H1 (cell line): ENCODE measurements at regions not wholly inside any gene's neighbourhood (a gene's known extent, or its start where the extent isn't known, plus 50 kb on each side); places are given as distances from the start of the nearest gene placed in this dataset.

Experiments
- CTCF ChIA-PET: fragments of 300-600 bp; sonication (Branson Sonifier 250); formaldehyde crosslinking; loops from one replicate; lab custom pipeline; 2021; ENCODE audit not compliant: partially characterized antibody; lab: Charles Lee
- POLR2A ChIA-PET: fragments of 300-600 bp; sonication (Branson Sonifier 250); formaldehyde crosslinking; loops from one replicate; lab custom pipeline; 2021; ENCODE audit warnings: inconsistent platforms; ENCODE audit not compliant: partially characterized antibody; lab: Charles Lee
- DNase-seq, 2 experiments: peaks; one replicate each; pipeline versions ENCODE4 v3.0.0 to v3.0.0-alpha.2; 2010 to 2022; ENCODE audit warnings: low spot score in 2 of 2, low read depth in 1 of 2, mixed read lengths in 1 of 2
- FAIRE-seq: peaks from 2 replicates; lab custom pipeline; 2011; peaks lifted over from hg19 to GRCh38; lab: Jason Lieb, UNC
- H2AFZ ChIP-seq: 2 replicates; pipeline ENCODE4 v1.8.1; 2012; ENCODE audit warnings: low read length, inconsistent platforms
- H2AK5ac ChIP-seq: 2 replicates; pipeline ENCODE4 v1.6.1; 2013; ENCODE audit warnings: low read depth, low read length
- H2BK120ac ChIP-seq: replicated peaks from 2 replicates; pipeline ENCODE3; 2013; ENCODE audit warnings: low read depth, low read length, inconsistent platforms
- H2BK12ac ChIP-seq: 2 replicates; pipeline ENCODE4 v1.6.1; 2013; ENCODE audit warnings: low read depth, low read length
- H2BK15ac ChIP-seq: 2 replicates; pipeline ENCODE4 v1.6.1; 2013; ENCODE audit warnings: low read length
- H2BK20ac ChIP-seq: 2 replicates; pipeline ENCODE4 v1.6.1; 2013; ENCODE audit warnings: low read length
- H2BK5ac ChIP-seq: 2 replicates; pipeline ENCODE4 v1.6.1; 2013; ENCODE audit warnings: low read depth, low read length
- H3K14ac ChIP-seq: 2 replicates; pipeline ENCODE4 v1.6.1; 2013; ENCODE audit warnings: inconsistent platforms; ENCODE audit not compliant: insufficient read length
- H3K18ac ChIP-seq: 2 replicates; pipeline ENCODE4 v1.6.1; 2013; ENCODE audit warnings: low read length; ENCODE audit errors: extremely low read depth
- H3K23ac ChIP-seq: 2 replicates; pipeline ENCODE4 v1.6.1; 2013; ENCODE audit warnings: inconsistent platforms; ENCODE audit not compliant: insufficient read length
- H3K23me2 ChIP-seq: 2 replicates; pipeline ENCODE4 v1.6.1; 2013; ENCODE audit warnings: low read depth, low read length
- H3K27ac ChIP-seq: 2 replicates; pipeline ENCODE4 v1.6.1; 2011; ENCODE audit warnings: low read depth, low read length, inconsistent platforms
- H3K27me3 ChIP-seq, 4 experiments: replicated peaks in 1 of 4; 1 replicate in 1 of 4; 2 replicates in 3 of 4; pipeline versions ENCODE4 v1.6.1 to v1.8.1; 2011 to 2013; ENCODE audit warnings: low read length in 3 of 4, mild to moderate bottlenecking in 3 of 4, inconsistent platforms in 2 of 4, mixed read lengths in 2 of 4, moderate library complexity in 1 of 4; ENCODE audit not compliant: control insufficient read depth in 3 of 4, insufficient read depth in 3 of 4; ENCODE audit errors: extremely low read depth in 1 of 4
- H3K36me3 ChIP-seq, 4 experiments: 2 replicates each; pipeline versions ENCODE4 v1.6.1 to v1.8.1; 2011 to 2013; ENCODE audit warnings: mild to moderate bottlenecking in 4 of 4, low read length in 3 of 4, moderate library complexity in 2 of 4, control low read depth in 1 of 4, inconsistent platforms in 1 of 4; ENCODE audit not compliant: insufficient read depth in 4 of 4, control insufficient read depth in 2 of 4
- H3K4ac ChIP-seq: replicated peaks from 2 replicates; pipeline ENCODE3; 2013; ENCODE audit warnings: low read length, low read depth, mixed read lengths, inconsistent platforms; ENCODE audit not compliant: insufficient read length
- H3K4me1 ChIP-seq, 4 experiments: replicated peaks in 1 of 4; 1 replicate in 1 of 4; 2 replicates in 3 of 4; pipeline versions ENCODE4 v1.6.1 to v1.8.1; 2011 to 2013; ENCODE audit warnings: low read length in 3 of 4, inconsistent platforms in 2 of 4, mixed read lengths in 1 of 4; ENCODE audit not compliant: insufficient read depth in 4 of 4, control insufficient read depth in 3 of 4
- H3K4me2 ChIP-seq, 2 experiments: 2 replicates each; pipeline versions ENCODE4 v1.6.1 to v1.8.1; 2011 to 2013; ENCODE audit warnings: low read depth in 2 of 2, low read length in 2 of 2, control low read depth in 1 of 2, inconsistent platforms in 1 of 2, mild to moderate bottlenecking in 1 of 2; ENCODE audit not compliant: insufficient read depth in 1 of 2
- H3K4me3 ChIP-seq, 4 experiments: fragments of 200-600, 300-600 bp in 1 of 4; sonication (generic), shearing (Covaris generic), sonication (Bioruptor Twin) in 1 of 4; 2 replicates each; pipeline versions ENCODE4 v1.5.1 to v1.8.1; 2011 to 2016; ENCODE audit warnings: low read length in 4 of 4, low read depth in 3 of 4, control low read depth in 2 of 4, inconsistent platforms in 2 of 4, mild to moderate bottlenecking in 2 of 4, mixed read lengths in 1 of 4, moderate library complexity in 1 of 4; ENCODE audit not compliant: insufficient read depth in 2 of 4; ENCODE audit errors: extremely low read depth in 1 of 4
- H3K56ac ChIP-seq: replicated peaks from 2 replicates; pipeline ENCODE3; 2013; ENCODE audit warnings: low read depth, mild to moderate bottlenecking, mixed read lengths, low read length, inconsistent platforms; ENCODE audit not compliant: insufficient read length
- H3K79me1 ChIP-seq: 2 replicates; pipeline ENCODE4 v1.6.1; 2013; ENCODE audit warnings: low read depth, low read length, control low read depth
- H3K79me2 ChIP-seq, 2 experiments: 2 replicates each; pipeline versions ENCODE4 v1.6.1 to v1.8.1; 2012 to 2013; ENCODE audit warnings: low read length in 2 of 2, mild to moderate bottlenecking in 2 of 2, inconsistent platforms in 1 of 2; ENCODE audit not compliant: insufficient read depth in 2 of 2, control insufficient read depth in 1 of 2
- H3K9ac ChIP-seq, 4 experiments: replicated peaks in 1 of 4; 1 replicate in 1 of 4; 2 replicates in 3 of 4; pipeline versions ENCODE4 v1.6.1 to v1.8.1; 2011 to 2013; ENCODE audit warnings: low read depth in 3 of 4, low read length in 3 of 4, control low read depth in 2 of 4, mild to moderate bottlenecking in 2 of 4, moderate library complexity in 2 of 4, inconsistent platforms in 1 of 4; ENCODE audit errors: extremely low read depth in 1 of 4
- H3K9me3 ChIP-seq, 2 experiments: 2 replicates each; pipeline versions ENCODE4 v1.6.1 to v1.8.1; 2012 to 2013; ENCODE audit warnings: mild to moderate bottlenecking in 2 of 2, moderate library complexity in 2 of 2, control low read depth in 1 of 2, inconsistent platforms in 1 of 2, low read depth in 1 of 2, low read length in 1 of 2, mixed read lengths in 1 of 2; ENCODE audit not compliant: insufficient read depth in 2 of 2
- H4K20me1 ChIP-seq, 2 experiments: replicated peaks in 1 of 2; 2 replicates each; pipeline versions ENCODE3 to v1.8.1; 2011 to 2013; ENCODE audit warnings: inconsistent platforms in 2 of 2, low read length in 2 of 2, mild to moderate bottlenecking in 1 of 2; ENCODE audit not compliant: insufficient read depth in 2 of 2, control insufficient read depth in 1 of 2
- H4K5ac ChIP-seq: 2 replicates; pipeline ENCODE4 v1.6.1; 2013; ENCODE audit warnings: low read length, low read depth, mixed read lengths, inconsistent platforms; ENCODE audit not compliant: insufficient read length
- H4K8ac ChIP-seq: 2 replicates; pipeline ENCODE4 v1.8.0; 2013; ENCODE audit warnings: mild to moderate bottlenecking, moderate library complexity, low read length, inconsistent platforms; ENCODE audit not compliant: insufficient read depth; ENCODE audit errors: extremely low read depth
- H4K91ac ChIP-seq: replicated peaks from 2 replicates; pipeline ENCODE3; 2013; ENCODE audit warnings: low read length, mixed read lengths, inconsistent platforms; ENCODE audit not compliant: insufficient read length
- ATF2 ChIP-seq: IDR thresholded peaks from 2 replicates; pipeline ENCODE4 v1.6.1; 2012; ENCODE audit warnings: low read length, inconsistent platforms
- ATF3 ChIP-seq: IDR thresholded peaks from 2 replicates; pipeline ENCODE4 v1.6.1; 2011; ENCODE audit warnings: low read depth, mild to moderate bottlenecking, low read length; ENCODE audit not compliant: insufficient read depth
- HDAC6 ChIP-seq: IDR thresholded peaks from one replicate; pipeline ENCODE4 v1.7.1; 2012; ENCODE audit warnings: low read depth, mild to moderate bottlenecking, inconsistent platforms, low read length, moderate library complexity
- JUN ChIP-seq: IDR thresholded peaks from 2 replicates; pipeline ENCODE4 v1.6.1; 2011; ENCODE audit warnings: low read depth, mild to moderate bottlenecking, improper control_type of control experiment, low read length
- RAD21 ChIP-seq, 2 experiments: IDR thresholded peaks in 1 of 2; conservative IDR thresholded peaks in 1 of 2; 2 replicates each; pipeline ENCODE4 v1.6.1; 2011; ENCODE audit warnings: low read depth in 2 of 2, low read length in 2 of 2, improper control_type of control experiment in 1 of 2, inconsistent platforms in 1 of 2, mild to moderate bottlenecking in 1 of 2, moderate library complexity in 1 of 2
- TCF12 ChIP-seq: IDR thresholded peaks from 2 replicates; pipeline ENCODE4 v1.6.1; 2011; ENCODE audit warnings: low read depth, mild to moderate bottlenecking, low read length
- WGBS, 2 experiments: shearing (Covaris generic) in 1 of 2; methylation state at CpG; one replicate each; pipeline versions ENCODE4 v1.1.6 to v1.1.7; 2013 to 2015; ENCODE audit warnings: low lambda C conversion rate in 2 of 2, mixed read lengths in 2 of 2, inconsistent platforms in 1 of 2, low coverage in 1 of 2, missing lambda C conversion rate in 1 of 2; ENCODE audit not compliant: insufficient replicate concordance in 2 of 2, insufficient coverage in 1 of 2, insufficient read length in 1 of 2; ENCODE audit errors: extremely low coverage in 1 of 2, missing lambda C conversion rate in 1 of 2; 5-methylcytosine and 5-hydroxymethylcytosine counted together
- TF ChIP-seq, protein P1 (sequence below): IDR thresholded peaks from 2 replicates; pipeline ENCODE4 v1.6.1; 2012; ENCODE audit warnings: inconsistent platforms
- TF ChIP-seq, protein P2 (sequence below), 3 experiments: IDR thresholded peaks; 1 replicate in 2 of 3; 2 replicates in 1 of 3; pipeline versions ENCODE4 v1.5.1 to v1.6.1; 2011; ENCODE audit warnings: low read length in 3 of 3, mild to moderate bottlenecking in 3 of 3, inconsistent platforms in 2 of 3, low read depth in 1 of 3, moderate library complexity in 1 of 3; ENCODE audit not compliant: insufficient read depth in 1 of 3; ENCODE audit errors: control extremely low read depth in 1 of 3

- Histone ChIP-seq H2AK5ac (no peak overlapping the region), H4K5ac (no peak overlapping the region), H3K4me3 (no peak overlapping the region), H3K36me3 (no peaks in the 10 kb centered on the region), H3K27me3 (no peaks in the 10 kb centered on the region), H2BK120ac (no peak overlapping the region), H3K4me2 (no peak overlapping the region), H3K79me2 (no peaks in the 10 kb centered on the region), H3K4ac (no peak overlapping the region), H4K91ac (no peak overlapping the region), H3K14ac (no peak overlapping the region), H3K18ac (no peak overlapping the region), H2BK15ac (no peak overlapping the region), H4K20me1 (no peaks in the 10 kb centered on the region), H3K56ac (no peak overlapping the region), H3K4me1 (no peaks in the 10 kb centered on the region), H2AFZ (no peak overlapping the region), H3K23ac (no peak overlapping the region), H2BK5ac (no peak overlapping the region), H3K79me1 (no peaks in the 10 kb centered on the region), H3K23me2 (no peaks in the 10 kb centered on the region), H3K27ac (no peak overlapping the region), H2BK20ac (no peak overlapping the region), H3K9ac (no peak overlapping the region), H4K8ac (no peak overlapping the region), H3K9me3 (no peaks in the 10 kb centered on the region), H2BK12ac (no peak overlapping the region)
- ChIA-PET CTCF (interaction anchor here (0.6 kb wide), 1 partner anchor 1749 kb away, joined by 3 read pairs; no protein-coding TSS in a partner anchor), POLR2A (no interaction called here)
- FAIRE-seq: no peak
- DNase-seq: no peak
- WGBS, 2 experiments: 94% methylated on average over 2 of the region's 2 CpGs; no CpG with 5 or more reads in 1 of the 2 experiments
- TF ChIP-seq RAD21 (IDR thresholded peaks at IDR 0.05 in 1 of 2, conservative IDR thresholded peaks at IDR 0.05 in 1 of 2; ENCODE audit: low read depth in 2 of 2, low read length in 2 of 2) (no peak), JUN (no peak), ATF2 (no peak), TCF12 (no peak), ATF3 (no peak), HDAC6 (no peak)
- TF ChIP-seq, protein P1, sequence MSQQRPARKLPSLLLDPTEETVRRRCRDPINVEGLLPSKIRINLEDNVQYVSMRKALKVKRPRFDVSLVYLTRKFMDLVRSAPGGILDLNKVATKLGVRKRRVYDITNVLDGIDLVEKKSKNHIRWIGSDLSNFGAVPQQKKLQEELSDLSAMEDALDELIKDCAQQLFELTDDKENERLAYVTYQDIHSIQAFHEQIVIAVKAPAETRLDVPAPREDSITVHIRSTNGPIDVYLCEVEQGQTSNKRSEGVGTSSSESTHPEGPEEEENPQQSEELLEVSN: no peak
- TF ChIP-seq, protein P2, sequence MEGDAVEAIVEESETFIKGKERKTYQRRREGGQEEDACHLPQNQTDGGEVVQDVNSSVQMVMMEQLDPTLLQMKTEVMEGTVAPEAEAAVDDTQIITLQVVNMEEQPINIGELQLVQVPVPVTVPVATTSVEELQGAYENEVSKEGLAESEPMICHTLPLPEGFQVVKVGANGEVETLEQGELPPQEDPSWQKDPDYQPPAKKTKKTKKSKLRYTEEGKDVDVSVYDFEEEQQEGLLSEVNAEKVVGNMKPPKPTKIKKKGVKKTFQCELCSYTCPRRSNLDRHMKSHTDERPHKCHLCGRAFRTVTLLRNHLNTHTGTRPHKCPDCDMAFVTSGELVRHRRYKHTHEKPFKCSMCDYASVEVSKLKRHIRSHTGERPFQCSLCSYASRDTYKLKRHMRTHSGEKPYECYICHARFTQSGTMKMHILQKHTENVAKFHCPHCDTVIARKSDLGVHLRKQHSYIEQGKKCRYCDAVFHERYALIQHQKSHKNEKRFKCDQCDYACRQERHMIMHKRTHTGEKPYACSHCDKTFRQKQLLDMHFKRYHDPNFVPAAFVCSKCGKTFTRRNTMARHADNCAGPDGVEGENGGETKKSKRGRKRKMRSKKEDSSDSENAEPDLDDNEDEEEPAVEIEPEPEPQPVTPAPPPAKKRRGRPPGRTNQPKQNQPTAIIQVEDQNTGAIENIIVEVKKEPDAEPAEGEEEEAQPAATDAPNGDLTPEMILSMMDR (IDR thresholded peaks at IDR 0.05; ENCODE audit: control extremely low read depth in 1 of 3, insufficient read depth in 1 of 3, low read depth in 1 of 3, low read length in 3 of 3): no peak
Measured at GRCh38 chr3:106092792-106093191, 224.0 kb upstream of the CBLB start.
